ENCODE measurements at regions not wholly inside any gene's neighbourhood (a gene's known extent, or its start where the extent isn't known, plus 50 kb on each side); places are given as distances from the start of the nearest gene placed in this dataset.
"Not testable (repeated sequence)": the region's sequence is repeated elsewhere in the genome, so short reads cannot be mapped to it uniquely, and the experiment has no call there.

DNA sequence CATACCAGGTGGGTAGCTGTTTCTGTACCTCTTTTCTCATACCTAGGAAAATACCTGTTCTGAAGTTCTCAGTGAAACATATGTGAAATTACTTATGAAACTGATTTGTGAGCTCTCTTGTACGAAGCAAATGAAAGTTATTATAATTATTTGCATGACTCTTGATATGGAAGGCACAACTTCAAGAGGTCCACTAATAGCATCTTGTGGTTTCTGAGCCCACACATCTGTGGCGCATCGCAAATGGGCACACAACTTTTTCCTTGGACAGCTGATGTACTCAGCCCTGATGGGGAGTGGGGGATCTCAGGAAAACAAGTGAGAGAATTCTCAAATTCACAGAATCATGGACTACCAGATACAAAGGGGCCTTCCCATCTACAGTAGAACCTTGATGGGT lies 432.3 kb downstream of the CD83 start:
- DNase-seq (ENCODE audit: extremely low spot score), result no peak
- Histone ChIP-seq H3K4me1 (peaks cover 0 to 11% (median 0%) of the 10 kb centered on the region in 4 donors), H3K27me3 (no peaks in the 10 kb centered on the region), H3K36me3 (no peaks in the 10 kb centered on the region), H3K9me3 (no peaks in the 10 kb centered on the region), H3K27ac (replicated peaks in 1 of 4) (no peak overlapping the region), H3K4me3 (no peak overlapping the region)
- intact Hi-C loops (cut with DNase I), result no loop called here
- TF ChIP-seq EP300 (IDR thresholded peaks at IDR 0.05), result no peak
- TF ChIP-seq, protein P1, sequence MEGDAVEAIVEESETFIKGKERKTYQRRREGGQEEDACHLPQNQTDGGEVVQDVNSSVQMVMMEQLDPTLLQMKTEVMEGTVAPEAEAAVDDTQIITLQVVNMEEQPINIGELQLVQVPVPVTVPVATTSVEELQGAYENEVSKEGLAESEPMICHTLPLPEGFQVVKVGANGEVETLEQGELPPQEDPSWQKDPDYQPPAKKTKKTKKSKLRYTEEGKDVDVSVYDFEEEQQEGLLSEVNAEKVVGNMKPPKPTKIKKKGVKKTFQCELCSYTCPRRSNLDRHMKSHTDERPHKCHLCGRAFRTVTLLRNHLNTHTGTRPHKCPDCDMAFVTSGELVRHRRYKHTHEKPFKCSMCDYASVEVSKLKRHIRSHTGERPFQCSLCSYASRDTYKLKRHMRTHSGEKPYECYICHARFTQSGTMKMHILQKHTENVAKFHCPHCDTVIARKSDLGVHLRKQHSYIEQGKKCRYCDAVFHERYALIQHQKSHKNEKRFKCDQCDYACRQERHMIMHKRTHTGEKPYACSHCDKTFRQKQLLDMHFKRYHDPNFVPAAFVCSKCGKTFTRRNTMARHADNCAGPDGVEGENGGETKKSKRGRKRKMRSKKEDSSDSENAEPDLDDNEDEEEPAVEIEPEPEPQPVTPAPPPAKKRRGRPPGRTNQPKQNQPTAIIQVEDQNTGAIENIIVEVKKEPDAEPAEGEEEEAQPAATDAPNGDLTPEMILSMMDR (IDR thresholded peaks at IDR 0.05), result no peak
- TF ChIP-seq POLR2AphosphoS5 (IDR thresholded peaks at IDR 0.05), result no peak
- no peak for TF ChIP-seq POLR2A (IDR thresholded peaks at IDR 0.05; ENCODE audit: low read depth)
- 99% methylated on average over 3 of the region's 3 CpGs for WGBS

DNA sequence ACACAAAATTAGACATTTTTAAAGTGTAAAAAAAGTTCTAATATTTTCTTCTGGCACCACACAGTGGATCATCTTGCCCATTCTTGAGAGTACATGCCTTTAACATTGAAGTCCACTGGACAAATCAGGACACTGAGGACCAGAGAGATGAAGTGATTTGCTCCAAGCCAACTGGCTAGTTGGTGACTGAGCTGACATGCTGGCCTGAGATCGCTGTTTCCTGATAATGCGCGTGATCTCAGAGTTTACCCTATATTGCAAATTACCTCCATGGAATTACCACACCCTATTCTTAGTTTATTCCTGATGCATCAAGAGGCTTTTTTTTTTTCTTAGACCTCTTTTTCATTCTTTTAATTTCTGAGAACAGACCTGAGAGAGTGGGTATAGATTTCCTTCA lies 432.8 kb downstream of the CD83 start:
- Histone ChIP-seq H3K27ac (replicated peaks in 1 of 4) (no peak overlapping the region), H3K4me3 (no peak overlapping the region), H3K9me3 (no peaks in the 10 kb centered on the region), H3K36me3 (no peaks in the 10 kb centered on the region), H3K4me1 (peaks cover 0 to 11% (median 0%) of the 10 kb centered on the region in 4 donors), H3K27me3 (no peaks in the 10 kb centered on the region)
- no peak for TF ChIP-seq EP300 (IDR thresholded peaks at IDR 0.05)
- 96% methylated on average over 3 of the region's 3 CpGs for WGBS
- intact Hi-C loops (cut with DNase I), result no loop called here
- no peak for DNase-seq (ENCODE audit: extremely low spot score)

DNA sequence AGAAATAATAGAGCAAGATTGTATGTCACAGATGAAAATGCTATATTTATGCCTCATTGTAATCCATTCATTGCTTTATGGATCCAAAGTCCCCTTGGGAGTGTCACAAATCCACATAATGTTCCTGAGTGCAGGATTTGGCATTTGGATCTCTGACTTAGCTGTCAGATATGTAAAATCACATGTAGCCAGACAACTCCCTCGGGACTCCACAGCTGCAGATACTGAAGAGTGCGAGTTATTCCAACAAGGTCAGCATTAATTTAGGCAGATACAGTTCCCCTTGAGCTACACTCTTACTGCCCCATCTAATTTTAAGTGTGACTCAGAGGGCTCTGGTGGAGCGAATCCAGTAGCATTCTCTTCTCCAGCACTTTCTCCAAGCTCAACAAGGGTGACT lies 433.2 kb downstream of the CD83 start:
- Histone ChIP-seq H3K27me3 (no peaks in the 10 kb centered on the region), H3K9me3 (no peaks in the 10 kb centered on the region), H3K4me3 (no peak overlapping the region), H3K36me3 (no peaks in the 10 kb centered on the region), H3K4me1 (peaks cover 0 to 11% (median 0%) of the 10 kb centered on the region in 4 donors), H3K27ac (replicated peaks in 1 of 4) (no peak overlapping the region)
- DNase-seq (ENCODE audit: extremely low spot score), result no peak
- intact Hi-C loops (cut with DNase I), result no loop called here
- WGBS, result 66% methylated on average over 3 of the region's 3 CpGs
- TF ChIP-seq POLR2A (IDR thresholded peaks at IDR 0.05; ENCODE audit: low read depth) (no peak), EP300 (IDR thresholded peaks at IDR 0.05) (no peak), POLR2AphosphoS5 (IDR thresholded peaks at IDR 0.05) (no peak)
- TF ChIP-seq, protein P1 (IDR thresholded peaks at IDR 0.05), result no peak

DNA sequence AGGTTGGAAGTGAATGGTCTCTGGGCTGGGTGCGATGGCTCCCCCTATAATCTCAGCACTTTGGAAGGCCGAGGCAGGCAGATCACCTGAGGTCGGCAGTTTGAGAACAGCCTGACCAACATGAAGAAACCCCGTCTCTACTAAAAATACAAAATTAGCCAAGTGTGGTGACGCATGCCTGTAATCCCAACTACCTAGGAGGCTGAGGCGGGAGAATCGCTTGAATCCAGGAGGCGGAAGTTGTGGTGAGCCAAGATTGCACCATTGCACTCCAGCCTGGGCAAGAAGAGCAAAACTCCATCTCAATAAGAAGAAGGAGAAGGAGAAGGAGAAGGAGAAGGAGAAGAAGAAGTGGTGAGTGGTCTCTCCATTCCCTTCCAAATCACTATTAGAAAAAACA lies 434.0 kb downstream of the CD83 start:
- DNase-seq (ENCODE audit: extremely low spot score); intact Hi-C loops (cut with DNase I); H3K9me3 ChIP-seq; H3K36me3 ChIP-seq; H3K27ac ChIP-seq (replicated peaks in 1 of 4); H3K4me3 ChIP-seq; H3K27me3 ChIP-seq: not testable (repeated sequence)
- H3K4me1 ChIP-seq, result peaks cover 0 to 11% (median 0%) of the 10 kb centered on the region in 4 donors
- 96% methylated on average over 8 of the region's 8 CpGs for WGBS

DNA sequence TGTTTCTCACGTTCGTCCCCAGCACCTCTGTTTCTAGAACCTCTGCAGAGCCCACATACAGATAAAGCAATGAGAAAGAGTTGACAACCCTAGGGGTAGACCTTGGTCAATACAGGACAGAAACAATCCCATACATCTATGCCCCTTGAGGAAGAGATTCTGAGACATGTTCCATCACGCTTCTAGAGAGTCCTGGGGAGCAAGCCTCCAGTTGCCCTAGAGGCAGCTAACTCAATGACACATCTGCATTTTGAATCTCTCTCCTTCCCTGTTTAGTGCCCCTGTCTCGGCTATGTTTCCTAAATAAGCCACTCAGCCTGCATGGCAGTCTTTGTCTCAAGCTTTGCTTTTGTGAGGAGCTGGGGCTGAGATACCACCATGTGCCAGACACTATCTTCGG lies 435.3 kb downstream of the CD83 start:
- TF ChIP-seq POLR2A (IDR thresholded peaks at IDR 0.05; ENCODE audit: low read depth), result no peak
- Histone ChIP-seq H3K27ac (replicated peaks in 1 of 4) (no peak overlapping the region), H3K27me3 (no peaks in the 10 kb centered on the region), H3K9me3 (no peaks in the 10 kb centered on the region), H3K4me3 (no peak overlapping the region), H3K36me3 (no peaks in the 10 kb centered on the region), H3K4me1 (peaks cover 0 to 11% (median 0%) of the 10 kb centered on the region in 4 donors)
- 92% methylated on average over 5 of the region's 5 CpGs for WGBS
- intact Hi-C loops (cut with DNase I), result no loop called here
- no peak for DNase-seq (ENCODE audit: extremely low spot score)

DNA sequence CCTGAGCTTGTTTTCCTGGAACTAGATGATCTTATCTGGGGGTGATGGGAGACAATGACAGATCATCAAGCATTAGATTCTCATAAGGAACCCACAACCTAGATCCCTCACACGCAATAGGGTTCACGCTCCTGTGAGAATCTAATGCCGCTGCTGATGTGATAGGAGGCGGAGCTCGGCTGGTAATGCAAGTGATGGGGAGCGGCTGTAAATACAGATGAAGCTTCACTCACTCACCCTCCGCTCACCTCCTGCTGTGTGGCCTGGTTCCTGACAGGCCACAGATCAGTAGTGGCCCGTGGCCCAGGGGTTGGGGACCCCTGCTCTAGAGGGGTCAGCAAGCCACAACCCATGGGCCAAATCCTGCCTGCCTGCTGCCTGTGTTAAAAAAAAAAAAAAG lies 435.9 kb downstream of the CD83 start:
- TF ChIP-seq POLR2AphosphoS5 (IDR thresholded peaks at IDR 0.05), result no peak
- TF ChIP-seq EP300 (IDR thresholded peaks at IDR 0.05), result no peak
- TF ChIP-seq POLR2A (IDR thresholded peaks at IDR 0.05; ENCODE audit: low read depth), result no peak
- TF ChIP-seq, protein P1 (IDR thresholded peaks at IDR 0.05), result no peak
- Histone ChIP-seq H3K27me3 (no peaks in the 10 kb centered on the region), H3K27ac (replicated peaks in 1 of 4) (no peak overlapping the region), H3K9me3 (no peaks in the 10 kb centered on the region), H3K4me1 (peaks cover 0 to 11% (median 0%) of the 10 kb centered on the region in 4 donors), H3K36me3 (no peaks in the 10 kb centered on the region), H3K4me3 (no peak overlapping the region)
- WGBS, result 91% methylated on average over 8 of the region's 8 CpGs
- intact Hi-C loops (cut with DNase I), result no loop called here
- DNase-seq (ENCODE audit: extremely low spot score), result no peak
